HG02938 (cell line): ENCODE measurements at regions not wholly inside any gene's neighbourhood (a gene's known extent, or its start where the extent isn't known, plus 50 kb on each side); places are given as distances from the start of the nearest gene placed in this dataset.

Experiments used
- ATAC-seq: cut with Tn5 transposase; IDR thresholded peaks from one replicate; pipeline ENCODE4 v1.9.1; 2021; ENCODE audit warnings: mild to moderate bottlenecking, moderate library complexity; ENCODE audit not compliant: unreplicated experiment

- ATAC-seq: no peak
Observed at GRCh38 chr16:85306793-85307551, 194.7 kb upstream of the CIBAR2 start.

- ATAC-seq: no peak
Observed at GRCh38 chr16:85307552-85308364, 195.5 kb upstream of the CIBAR2 start.

GRCh38 chr16:85308611-85309540, 196.6 kb upstream of the CIBAR2 start:
- ATAC-seq: no peak

GRCh38 chr16:85309656-85310587, 197.7 kb upstream of the CIBAR2 start:
- ATAC-seq: no peak

GRCh38 chr16:85310868-85311585, 198.8 kb upstream of the CIBAR2 start:
- no peak for ATAC-seq

- ATAC-seq: no peak
Observed at GRCh38 chr16:85311741-85312140, 199.5 kb upstream of the CIBAR2 start.

GRCh38 chr16:85312174-85312573, 199.9 kb upstream of the CIBAR2 start:
- ATAC-seq: no peak

GRCh38 chr16:85312642-85313525, 200.6 kb upstream of the CIBAR2 start:
- no peak for ATAC-seq

- ATAC-seq: no peak
Observed at GRCh38 chr16:85313526-85314301, 201.4 kb upstream of the CIBAR2 start.

GRCh38 chr16:85314512-85314971, 202.3 kb upstream of the CIBAR2 start:
- ATAC-seq: no peak

- ATAC-seq: no peak
Observed at GRCh38 chr16:85315866-85316265, 203.6 kb upstream of the CIBAR2 start.

GRCh38 chr16:85316321-85316919, 204.1 kb upstream of the CIBAR2 start:
- no peak for ATAC-seq

GRCh38 chr16:85316944-85317343, 204.7 kb upstream of the CIBAR2 start:
- ATAC-seq: no peak

- ATAC-seq: no peak
Observed at GRCh38 chr16:85317704-85318103, 205.4 kb upstream of the CIBAR2 start.

- ATAC-seq: no peak
Observed at GRCh38 chr16:85319208-85319983, 207.1 kb upstream of the CIBAR2 start.

GRCh38 chr16:85319984-85320440, 207.7 kb upstream of the CIBAR2 start:
- ATAC-seq: no peak
